ENCODE measurements at regions not wholly inside any gene's neighbourhood (a gene's known extent, or its start where the extent isn't known, plus 50 kb on each side); places are given as distances from the start of the nearest gene placed in this dataset.

- no peak for DNase-seq (ENCODE audit: low read depth)
These were observed 75.2 kb downstream of the RHCG start for GRCh38 chr15:89421219-89421618.

GRCh38 chr15:89419370-89419984, 76.9 kb downstream of the RHCG start:
- DNase-seq (ENCODE audit: low read depth), result no peak

GRCh38 chr15:89417206-89417725, 79.1 kb downstream of the RHCG start:
- no peak for DNase-seq (ENCODE audit: low read depth)

GRCh38 chr15:89416339-89417183, 79.8 kb downstream of the RHCG start:
- DNase-seq (ENCODE audit: low read depth), result peak; percentile 29

GRCh38 chr15:89414571-89414970, 79.9 kb upstream of the POLG start:
- no peak for DNase-seq (ENCODE audit: low read depth)

GRCh38 chr15:89413877-89414276, 79.3 kb upstream of the POLG start:
- DNase-seq (ENCODE audit: low read depth), result no peak

- DNase-seq (ENCODE audit: low read depth), result no peak
These were observed 78.3 kb upstream of the POLG start for GRCh38 chr15:89412905-89413411.

GRCh38 chr15:89410039-89410435, 75.4 kb upstream of the POLG start:
- DNase-seq (ENCODE audit: low read depth), result no peak

GRCh38 chr15:89409184-89410038, 74.8 kb upstream of the POLG start:
- no peak for DNase-seq (ENCODE audit: low read depth)

- no peak for DNase-seq (ENCODE audit: low read depth)
These were observed 74.0 kb upstream of the POLG start for GRCh38 chr15:89408372-89409183.

GRCh38 chr15:89406940-89407607, 72.5 kb upstream of the POLG start:
- no peak for DNase-seq (ENCODE audit: low read depth)

- no peak for DNase-seq (ENCODE audit: low read depth)
These were observed 71.8 kb upstream of the POLG start for GRCh38 chr15:89406218-89406939.

GRCh38 chr15:89405494-89405893, 70.9 kb upstream of the POLG start:
- no peak for DNase-seq (ENCODE audit: low read depth)

GRCh38 chr15:89404023-89404422, 69.4 kb upstream of the POLG start:
- DNase-seq (ENCODE audit: low read depth), result no peak

GRCh38 chr15:89402518-89402805, 67.8 kb upstream of the POLG start:
- no peak for DNase-seq (ENCODE audit: low read depth)

- no peak for DNase-seq (ENCODE audit: low read depth)
These were observed 67.2 kb upstream of the POLG start for GRCh38 chr15:89401631-89402517.

GRCh38 chr15:89400782-89401545, 66.3 kb upstream of the POLG start:
- no peak for DNase-seq (ENCODE audit: low read depth)

GRCh38 chr15:89400116-89400781, 65.6 kb upstream of the POLG start:
- DNase-seq (ENCODE audit: low read depth), result no peak
